Nephron (organoid): ENCODE measurements at regions not wholly inside any gene's neighbourhood (a gene's known extent, or its start where the extent isn't known, plus 50 kb on each side); places are given as distances from the start of the nearest gene placed in this dataset.

Experiments used
- H3K27ac Mint-ChIP-seq, 3 experiments: 2 replicates each; pipeline ENCODE4 v1.8.0; 2020; ENCODE audit warnings: mixed read lengths in 3 of 3, mild to moderate bottlenecking in 2 of 3, moderate library complexity in 1 of 3
- H3K27me3 Mint-ChIP-seq: 2 replicates; pipeline ENCODE4 v1.8.0; 2021; ENCODE audit warnings: low read depth, mild to moderate bottlenecking, moderate library complexity, mixed read lengths
- H3K36me3 Mint-ChIP-seq: 2 replicates; pipeline ENCODE4 v1.8.0; 2020; ENCODE audit warnings: low read depth, mixed read lengths
- H3K4me1 Mint-ChIP-seq: 2 replicates; pipeline ENCODE4 v1.8.0; 2020; ENCODE audit warnings: mixed read lengths
- H3K4me3 Mint-ChIP-seq, 3 experiments: 2 replicates each; pipeline ENCODE4 v1.8.0; 2020; ENCODE audit warnings: mild to moderate bottlenecking in 3 of 3, mixed read lengths in 3 of 3, moderate library complexity in 2 of 3
- H3K9me3 Mint-ChIP-seq: 2 replicates; pipeline ENCODE4 v1.8.0; 2020; ENCODE audit warnings: mixed read lengths
- TF ChIP-seq, protein P1 (sequence below), 3 experiments: fragments of 200-600 bp; sonication (generic); IDR thresholded peaks; one replicate each; pipeline ENCODE4 v1.5.0; 2021; ENCODE audit warnings: antibody characterized with exemption in 3 of 3; ENCODE audit not compliant: unreplicated experiment in 3 of 3

DNA sequence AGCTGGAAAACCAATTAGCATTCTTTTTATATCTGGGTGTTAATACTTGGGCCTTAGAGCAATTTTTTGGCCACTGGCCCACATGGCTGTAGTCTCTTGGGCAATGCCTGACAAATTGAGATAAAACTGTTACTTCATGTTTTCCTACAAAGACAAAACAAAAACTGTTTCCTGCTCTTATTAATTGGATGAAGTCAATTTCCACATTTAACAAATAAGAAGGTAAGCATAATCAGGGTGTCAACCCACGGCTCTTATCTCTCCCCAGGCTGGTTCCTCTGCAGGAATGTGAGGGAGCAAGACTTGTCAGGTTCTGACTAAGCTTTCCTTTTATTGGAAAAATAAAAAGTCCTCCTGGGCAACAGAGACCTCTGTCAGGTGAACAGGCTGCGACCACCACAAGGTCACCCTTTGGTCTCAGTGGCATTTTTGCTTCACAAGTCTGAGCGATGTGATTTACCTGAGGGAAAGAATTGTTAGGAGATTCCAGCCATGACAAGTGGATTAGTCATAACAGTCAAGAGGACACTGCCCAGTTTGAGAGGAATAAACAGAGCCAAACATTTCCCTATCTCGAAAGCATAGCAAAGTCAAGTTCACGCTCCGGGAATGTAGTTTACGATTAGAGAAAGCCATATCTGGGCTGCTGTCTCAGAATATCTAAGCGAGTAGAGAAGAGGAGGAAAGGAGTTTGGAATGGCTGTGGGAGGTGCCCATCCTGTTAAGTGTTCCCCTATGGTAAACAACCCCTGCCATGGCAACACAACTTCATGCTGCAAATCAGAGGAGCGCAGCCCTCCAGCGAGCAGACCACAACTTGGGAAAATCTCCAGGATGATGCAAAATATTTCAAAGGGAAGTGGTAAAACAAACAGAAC is 144.4 kb downstream of the TES start:
- Mint-ChIP-seq H3K27me3 (no peaks in the 10 kb centered on the region), H3K9me3 (no peaks in the 10 kb centered on the region), H3K4me3 (peak overlapping the region; percentile 42 to 49 (median 45)), H3K27ac (peak overlapping the region; percentile 83 to 94 (median 85)), H3K36me3 (no peaks in the 10 kb centered on the region), H3K4me1 (peaks cover 42% of the 10 kb centered on the region)
- TF ChIP-seq, protein P1, sequence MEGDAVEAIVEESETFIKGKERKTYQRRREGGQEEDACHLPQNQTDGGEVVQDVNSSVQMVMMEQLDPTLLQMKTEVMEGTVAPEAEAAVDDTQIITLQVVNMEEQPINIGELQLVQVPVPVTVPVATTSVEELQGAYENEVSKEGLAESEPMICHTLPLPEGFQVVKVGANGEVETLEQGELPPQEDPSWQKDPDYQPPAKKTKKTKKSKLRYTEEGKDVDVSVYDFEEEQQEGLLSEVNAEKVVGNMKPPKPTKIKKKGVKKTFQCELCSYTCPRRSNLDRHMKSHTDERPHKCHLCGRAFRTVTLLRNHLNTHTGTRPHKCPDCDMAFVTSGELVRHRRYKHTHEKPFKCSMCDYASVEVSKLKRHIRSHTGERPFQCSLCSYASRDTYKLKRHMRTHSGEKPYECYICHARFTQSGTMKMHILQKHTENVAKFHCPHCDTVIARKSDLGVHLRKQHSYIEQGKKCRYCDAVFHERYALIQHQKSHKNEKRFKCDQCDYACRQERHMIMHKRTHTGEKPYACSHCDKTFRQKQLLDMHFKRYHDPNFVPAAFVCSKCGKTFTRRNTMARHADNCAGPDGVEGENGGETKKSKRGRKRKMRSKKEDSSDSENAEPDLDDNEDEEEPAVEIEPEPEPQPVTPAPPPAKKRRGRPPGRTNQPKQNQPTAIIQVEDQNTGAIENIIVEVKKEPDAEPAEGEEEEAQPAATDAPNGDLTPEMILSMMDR (IDR thresholded peaks at IDR 0.05; ENCODE audit: unreplicated experiment in 3 of 3), result no peak

DNA sequence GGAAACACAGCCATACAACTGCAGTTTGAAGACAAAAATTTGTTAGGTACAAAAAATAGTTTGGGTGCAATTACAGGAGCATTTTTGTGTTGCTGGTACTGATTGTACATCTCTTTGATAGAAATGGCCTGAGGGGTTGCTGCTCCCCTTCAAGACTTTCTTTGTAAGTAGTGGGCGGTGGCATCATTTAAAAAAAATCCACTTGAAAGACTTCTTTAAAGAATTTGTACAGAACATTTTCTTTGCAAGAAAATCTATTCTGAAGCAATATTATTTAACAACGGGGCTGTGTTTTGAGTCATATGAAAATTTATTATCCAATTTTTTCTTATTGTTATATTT is 144.1 kb upstream of the CAV2 start:
- H3K4me3 Mint-ChIP-seq, result peak overlapping the region in 1 of 3 experiments; percentile 49
- TF ChIP-seq, protein P1 (IDR thresholded peaks at IDR 0.05; ENCODE audit: unreplicated experiment in 3 of 3), result no peak
- H3K4me1 Mint-ChIP-seq, result peaks cover 42% of the 10 kb centered on the region
- H3K9me3 Mint-ChIP-seq, result no peaks in the 10 kb centered on the region
- H3K27ac Mint-ChIP-seq, result peak overlapping the region; percentile 83 to 94 (median 85)
- H3K27me3 Mint-ChIP-seq, result no peaks in the 10 kb centered on the region
- H3K36me3 Mint-ChIP-seq, result no peaks in the 10 kb centered on the region

DNA sequence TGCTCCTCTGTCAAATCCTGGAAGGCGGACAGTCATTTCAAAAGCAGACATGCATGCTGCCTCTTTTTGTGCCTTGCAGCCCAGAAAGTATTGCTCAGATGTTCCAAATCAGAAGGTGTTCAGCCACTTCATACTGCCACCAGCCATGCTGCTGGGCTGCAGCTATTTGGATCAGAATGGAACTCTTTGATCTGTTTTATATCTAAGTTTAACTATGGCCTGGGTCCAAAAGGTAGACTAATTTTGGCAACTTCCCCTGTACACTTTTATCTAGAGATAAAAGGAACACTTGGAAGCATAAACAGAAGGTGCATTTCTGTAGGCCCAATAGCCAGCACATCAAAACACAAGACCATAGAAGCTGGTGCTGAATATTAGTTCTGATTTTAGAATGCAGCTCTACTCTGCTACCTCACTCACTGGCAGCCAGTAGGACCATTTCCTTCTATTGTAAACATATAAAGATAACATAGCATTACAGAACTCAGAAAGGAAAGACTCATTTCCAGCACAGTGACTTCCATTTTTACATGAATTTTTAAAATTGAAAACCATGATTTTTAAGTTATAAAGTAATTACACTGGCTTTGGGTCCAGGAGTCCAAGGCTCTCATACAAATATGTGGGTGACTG is 143.1 kb upstream of the CAV2 start:
- Mint-ChIP-seq H3K4me1 (peaks cover 42% of the 10 kb centered on the region), H3K27me3 (no peaks in the 10 kb centered on the region), H3K36me3 (no peaks in the 10 kb centered on the region), H3K4me3 (no peak overlapping the region), H3K9me3 (no peaks in the 10 kb centered on the region), H3K27ac (peak overlapping the region; percentile 2 to 94 (median 85))
- TF ChIP-seq, protein P1 (IDR thresholded peaks at IDR 0.05; ENCODE audit: unreplicated experiment in 3 of 3), result no peak

DNA sequence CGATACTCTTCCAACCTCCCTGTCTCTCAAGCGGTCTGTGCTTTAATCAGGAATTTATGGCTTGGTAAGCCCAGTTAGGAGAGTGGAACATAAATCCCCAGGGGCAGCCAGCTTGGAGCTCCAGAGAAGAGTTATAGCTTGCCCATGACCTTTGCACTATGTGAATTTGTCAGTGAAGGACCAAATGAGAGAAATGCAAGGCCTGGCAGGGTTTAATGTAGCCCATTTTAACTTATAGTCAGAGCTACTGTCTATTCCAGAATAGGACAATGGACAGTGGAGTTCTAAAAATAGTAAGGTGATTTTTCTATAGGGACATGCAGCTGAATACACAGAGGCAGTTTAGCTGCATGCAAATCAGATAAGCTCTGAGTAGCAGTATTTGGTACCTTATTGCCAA is 142.6 kb upstream of the CAV2 start:
- no peak overlapping the region for H3K4me3 Mint-ChIP-seq
- TF ChIP-seq, protein P1 (IDR thresholded peaks at IDR 0.05; ENCODE audit: unreplicated experiment in 3 of 3), result no peak
- no peaks in the 10 kb centered on the region for H3K27me3 Mint-ChIP-seq
- no peaks in the 10 kb centered on the region for H3K9me3 Mint-ChIP-seq
- H3K27ac Mint-ChIP-seq, result peak overlapping the region; percentile 20 to 68 (median 40)
- no peaks in the 10 kb centered on the region for H3K36me3 Mint-ChIP-seq
- peaks cover 42% of the 10 kb centered on the region for H3K4me1 Mint-ChIP-seq

DNA sequence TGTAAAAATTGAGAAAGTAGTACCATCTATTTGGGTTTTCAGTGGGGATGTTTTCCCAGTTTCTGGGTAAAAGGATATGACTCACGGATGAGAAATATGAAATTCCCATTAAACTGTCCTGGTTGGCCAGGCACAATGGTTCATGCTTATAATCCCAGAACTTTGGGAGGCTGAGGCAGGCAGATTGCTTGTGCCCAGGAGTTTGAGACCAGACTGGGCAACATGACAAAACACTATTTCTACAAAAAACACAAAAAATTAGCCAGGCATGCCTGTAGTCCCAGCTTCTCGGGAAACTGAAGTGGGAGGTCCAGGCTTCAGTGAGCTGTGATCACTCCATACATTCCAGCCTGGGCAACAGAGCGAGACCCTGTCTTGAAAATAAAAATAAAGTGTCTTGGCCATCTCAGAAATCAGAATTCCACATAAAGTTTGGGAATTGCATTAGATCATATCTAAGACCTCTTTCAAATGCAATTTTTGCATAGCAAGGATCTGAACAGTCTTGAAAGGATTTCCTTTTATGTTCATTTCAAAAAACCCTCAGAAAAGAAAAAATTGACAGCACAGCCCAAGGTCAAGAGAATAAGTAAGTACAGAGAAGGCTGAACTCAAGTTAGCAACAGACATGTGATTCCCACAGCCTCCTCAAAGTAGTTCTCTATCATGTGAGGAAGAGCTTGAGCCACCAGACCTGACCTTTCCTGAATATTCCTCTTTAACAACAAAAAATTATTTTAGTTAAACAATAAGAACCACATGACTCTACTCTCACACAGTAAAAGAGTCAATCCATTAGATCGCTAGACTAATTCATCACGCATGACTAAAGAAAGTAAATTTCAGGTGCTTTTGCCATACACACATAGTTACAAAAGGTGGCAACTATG is 141.5 kb upstream of the CAV2 start:
- no peaks in the 10 kb centered on the region for H3K36me3 Mint-ChIP-seq
- H3K4me3 Mint-ChIP-seq, result no peak overlapping the region
- H3K27ac Mint-ChIP-seq, result peak overlapping the region; percentile 40 to 81 (median 62)
- no peaks in the 10 kb centered on the region for H3K27me3 Mint-ChIP-seq
- no peaks in the 10 kb centered on the region for H3K9me3 Mint-ChIP-seq
- TF ChIP-seq, protein P1 (IDR thresholded peaks at IDR 0.05; ENCODE audit: unreplicated experiment in 3 of 3), result no peak
- H3K4me1 Mint-ChIP-seq, result peaks cover 42% of the 10 kb centered on the region
